COLO668 (cell line): ENCODE measurements at regions not wholly inside any gene's neighbourhood (a gene's known extent, or its start where the extent isn't known, plus 50 kb on each side); places are given as distances from the start of the nearest gene placed in this dataset.

Source experiments
- DNase-seq: peaks from one replicate; lab custom pipeline; 2025; ENCODE audit not compliant: unreplicated experiment; lab: John Stamatoyannopoulos, UW

GRCh38 chr3:158961911-158962310 lies 160.1 kb downstream of the MFSD1 start:
- DNase-seq, result no peak

- no peak for DNase-seq
Measured at GRCh38 chr3:158970006-158970405, 168.2 kb downstream of the MFSD1 start.

GRCh38 chr3:158974904-158975303 lies 173.1 kb downstream of the MFSD1 start:
- no peak for DNase-seq

GRCh38 chr3:158976966-158977365 lies 175.1 kb downstream of the MFSD1 start:
- DNase-seq, result no peak

- no peak for DNase-seq
Measured at GRCh38 chr3:158977497-158977896, 175.6 kb downstream of the MFSD1 start.

- no peak for DNase-seq
Measured at GRCh38 chr3:158983216-158984099, 181.6 kb downstream of the MFSD1 start.

GRCh38 chr3:158991146-158991705 lies 189.4 kb downstream of the MFSD1 start:
- DNase-seq, result peak; percentile 86

- no peak for DNase-seq
Measured at GRCh38 chr3:158992463-158992862, 190.6 kb downstream of the MFSD1 start.

- DNase-seq, result no peak
Measured at GRCh38 chr3:158994386-158994785, 192.5 kb downstream of the MFSD1 start.

GRCh38 chr3:159001711-159002110 lies 199.9 kb downstream of the MFSD1 start:
- DNase-seq, result no peak

GRCh38 chr3:159005137-159005536 lies 203.3 kb downstream of the MFSD1 start:
- DNase-seq, result no peak

- DNase-seq, result no peak
Measured at GRCh38 chr3:159007331-159007730, 205.5 kb downstream of the MFSD1 start.

- DNase-seq, result no peak
Measured at GRCh38 chr3:159008401-159008800, 206.5 kb downstream of the MFSD1 start.

- DNase-seq, result no peak
Measured at GRCh38 chr3:159018341-159018740, 216.5 kb downstream of the MFSD1 start.

- no peak for DNase-seq
Measured at GRCh38 chr3:159025733-159026132, 223.9 kb downstream of the MFSD1 start.

- DNase-seq, result no peak
Measured at GRCh38 chr3:159026510-159026909, 224.7 kb downstream of the MFSD1 start.

GRCh38 chr3:159028706-159029105 lies 226.9 kb downstream of the MFSD1 start:
- no peak for DNase-seq

- no peak for DNase-seq
Measured at GRCh38 chr3:159029306-159030026, 227.6 kb downstream of the MFSD1 start.

- no peak for DNase-seq
Measured at GRCh38 chr3:159030138-159030670, 228.3 kb downstream of the MFSD1 start.

- no peak for DNase-seq
Measured at GRCh38 chr3:159030886-159031679, 229.2 kb downstream of the MFSD1 start.

- DNase-seq, result no peak
Measured at GRCh38 chr3:159032311-159032710, 230.5 kb downstream of the MFSD1 start.
